MCF 10A (cell line): ENCODE measurements at regions not wholly inside any gene's neighbourhood (a gene's known extent, or its start where the extent isn't known, plus 50 kb on each side); places are given as distances from the start of the nearest gene placed in this dataset.

ENCODE experiments used
- BruUV-seq: library from RNA; stranded (reverse); fragments of 400-500 nt; replicated peaks from 2 replicates; lab custom pipeline; 2021; lab: Mats Ljungman, UMichigan
- CTCF ChIA-PET: fragments of 300-600 bp; sonication (Branson Sonifier 250); formaldehyde crosslinking; extraction: SDS; loops from one replicate; lab custom pipeline; 2021; ENCODE audit warnings: antibody characterized with exemption, inconsistent platforms; lab: Yijun Ruan, JAX
- POLR2A ChIA-PET: fragments of 300-600, 350-650 bp; sonication (Branson Sonifier 250); formaldehyde crosslinking; extraction: SDS; loops from one replicate; lab custom pipeline; 2020; ENCODE audit warnings: antibody characterized with exemption, inconsistent platforms; lab: Yijun Ruan, JAX
- DNase-seq: peaks from one replicate; pipeline ENCODE4 v3.0.0-alpha.2; 2018; ENCODE audit not compliant: unreplicated experiment
- H3K27ac Mint-ChIP-seq: one replicate; pipeline ENCODE4 v1.8.0; 2022; ENCODE audit warnings: mild to moderate bottlenecking, low read depth, mixed read lengths; ENCODE audit not compliant: unreplicated experiment
- H3K27me3 Mint-ChIP-seq: one replicate; pipeline ENCODE4 v1.8.0; 2022; ENCODE audit warnings: mixed read lengths; ENCODE audit not compliant: insufficient read depth, unreplicated experiment
- H3K36me3 Mint-ChIP-seq: one replicate; pipeline ENCODE4 v1.8.0; 2022; ENCODE audit warnings: mild to moderate bottlenecking, moderate library complexity, mixed read lengths; ENCODE audit not compliant: insufficient read depth, unreplicated experiment
- H3K4me1 Mint-ChIP-seq: one replicate; pipeline ENCODE4 v1.8.0; 2022; ENCODE audit warnings: mixed read lengths; ENCODE audit not compliant: insufficient read depth, unreplicated experiment
- H3K4me3 Mint-ChIP-seq: one replicate; pipeline ENCODE4 v1.8.0; 2022; ENCODE audit warnings: mild to moderate bottlenecking, moderate library complexity, mixed read lengths; ENCODE audit not compliant: unreplicated experiment
- H3K9me3 Mint-ChIP-seq: one replicate; pipeline ENCODE4 v1.8.0; 2022; ENCODE audit warnings: mixed read lengths; ENCODE audit not compliant: unreplicated experiment
- CTCF ChIP-seq: fragments of 200-600 bp; IDR thresholded peaks from one replicate; pipeline ENCODE4 v1.8.0; 2022; ENCODE audit warnings: antibody characterized with exemption, mild to moderate bottlenecking; ENCODE audit not compliant: unreplicated experiment
- intact Hi-C: fragments of 100-400 bp; cut with micrococcal nuclease; formaldehyde crosslinking; loops from 2 replicates; pipeline ENCODE4 v1.14.1; 2022

- H3K36me3 Mint-ChIP-seq = peaks cover 7% of the 10 kb centered on the region
- no TSS peak for BruUV-seq
- no peaks in the 10 kb centered on the region for H3K4me1 Mint-ChIP-seq
- no peak overlapping the region for H3K4me3 Mint-ChIP-seq
- no peak overlapping the region for H3K27ac Mint-ChIP-seq
- H3K9me3 Mint-ChIP-seq = peaks cover 19% of the 10 kb centered on the region
- ChIA-PET POLR2A (no interaction called here), CTCF (no interaction called here)
- H3K27me3 Mint-ChIP-seq = no peaks in the 10 kb centered on the region
- intact Hi-C loops = no loop called here
- no peak for TF ChIP-seq CTCF
- no peak for DNase-seq
Observed at GRCh38 chr10:131706476-131706875, 194.3 kb upstream of the PPP2R2D start.

DNA sequence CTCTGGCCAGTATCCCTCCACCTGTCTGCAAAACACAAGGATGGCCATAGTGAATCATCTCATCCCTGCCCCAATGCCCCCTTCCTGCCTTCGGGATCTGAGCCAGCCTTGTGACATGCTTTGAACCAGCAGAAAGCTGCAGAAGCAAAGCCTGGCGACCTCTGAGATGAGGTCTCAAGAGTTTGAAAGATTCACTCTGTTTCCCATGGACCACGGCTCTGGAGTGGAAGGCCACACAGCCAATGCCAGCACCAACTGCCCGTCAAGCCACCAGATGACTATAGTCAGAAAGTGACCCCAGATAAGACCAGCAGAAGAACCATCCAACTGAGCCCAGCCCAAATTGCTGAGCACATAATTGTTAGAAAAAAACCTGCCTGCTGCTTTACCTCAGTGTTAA lies 193.9 kb upstream of the PPP2R2D start:
- no peak overlapping the region for H3K4me3 Mint-ChIP-seq
- intact Hi-C loops = no loop called here
- no peak for DNase-seq
- H3K27ac Mint-ChIP-seq = no peak overlapping the region
- peaks cover 7% of the 10 kb centered on the region for H3K36me3 Mint-ChIP-seq
- BruUV-seq = no TSS peak
- no peaks in the 10 kb centered on the region for H3K4me1 Mint-ChIP-seq
- POLR2A ChIA-PET = no interaction called here
- H3K9me3 Mint-ChIP-seq = peaks cover 19% of the 10 kb centered on the region
- H3K27me3 Mint-ChIP-seq = no peaks in the 10 kb centered on the region
- TF ChIP-seq CTCF = no peak
- CTCF ChIA-PET = no interaction called here

GRCh38 chr10:131708225-131708880 lies 192.5 kb upstream of the PPP2R2D start:
- no TSS peak for BruUV-seq
- H3K27me3 Mint-ChIP-seq = no peaks in the 10 kb centered on the region
- DNase-seq = no peak
- H3K27ac Mint-ChIP-seq = no peak overlapping the region
- ChIA-PET CTCF (interaction anchor here (0.5 kb wide), 1 partner anchor 127 kb away, joined by 3 read pairs; no protein-coding TSS in a partner anchor), POLR2A (no interaction called here)
- H3K4me1 Mint-ChIP-seq = no peaks in the 10 kb centered on the region
- H3K36me3 Mint-ChIP-seq = peaks cover 1% of the 10 kb centered on the region
- no peak overlapping the region for H3K4me3 Mint-ChIP-seq
- intact Hi-C loops = no loop called here
- peaks cover 14% of the 10 kb centered on the region for H3K9me3 Mint-ChIP-seq
- no peak for TF ChIP-seq CTCF

- Mint-ChIP-seq H3K36me3 (no peaks in the 10 kb centered on the region), H3K27me3 (no peaks in the 10 kb centered on the region), H3K4me1 (no peaks in the 10 kb centered on the region), H3K4me3 (no peak overlapping the region), H3K27ac (no peak overlapping the region), H3K9me3 (peaks cover 12% of the 10 kb centered on the region)
- no peak for DNase-seq
- BruUV-seq = no TSS peak
- intact Hi-C loops = no loop called here
- POLR2A ChIA-PET = no interaction called here
- TF ChIP-seq CTCF = no peak
- CTCF ChIA-PET = interaction anchor here (0.6 kb wide), 1 partner anchor 97 kb away, joined by 4 read pairs; no protein-coding TSS in a partner anchor
Observed at GRCh38 chr10:131710142-131710861, 190.5 kb upstream of the PPP2R2D start.
